ENCODE measurements at regions not wholly inside any gene's neighbourhood (a gene's known extent, or its start where the extent isn't known, plus 50 kb on each side); places are given as distances from the start of the nearest gene placed in this dataset.

DNA sequence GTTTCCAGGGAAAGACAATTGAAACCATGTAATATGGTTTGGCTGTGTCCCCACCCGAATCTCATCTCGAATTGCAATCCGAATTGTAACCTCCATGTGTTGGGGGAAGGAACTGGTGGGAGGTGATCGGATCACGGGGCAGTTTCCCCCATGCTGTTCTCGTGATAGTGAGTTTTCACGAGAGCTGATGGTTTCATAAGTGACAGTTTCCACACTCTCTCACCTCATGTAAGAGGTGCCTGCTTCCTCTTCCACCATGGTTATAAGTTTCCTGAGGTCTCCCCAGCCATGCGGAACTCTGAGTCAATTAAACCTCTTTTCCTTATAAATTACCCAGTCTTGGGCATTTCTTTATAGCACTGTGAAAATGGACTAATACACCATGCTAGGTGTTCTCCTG lies 148.3 kb upstream of the CADM1 start:
- TF ChIP-seq EP300 (IDR thresholded peaks at IDR 0.05; ENCODE audit: borderline replicate concordance in 1 of 2, low read depth in 1 of 2, low read length in 1 of 2) (no peak), POLR2AphosphoS5 (IDR thresholded peaks at IDR 0.05; ENCODE audit: low read depth, low read length) (no peak), GABPA (IDR thresholded peaks at IDR 0.05; ENCODE audit: low read depth) (no peak), RAD21 (IDR thresholded peaks at IDR 0.05; ENCODE audit: low read length) (no peak), SIN3A (IDR thresholded peaks at IDR 0.05; ENCODE audit: borderline replicate concordance, low read depth, low read length) (no peak), YY1 (IDR thresholded peaks at IDR 0.05; ENCODE audit: low read depth) (no peak), RXRA (IDR thresholded peaks at IDR 0.05; ENCODE audit: borderline replicate concordance, low read depth) (no peak)
- TF ChIP-seq, protein P1, sequence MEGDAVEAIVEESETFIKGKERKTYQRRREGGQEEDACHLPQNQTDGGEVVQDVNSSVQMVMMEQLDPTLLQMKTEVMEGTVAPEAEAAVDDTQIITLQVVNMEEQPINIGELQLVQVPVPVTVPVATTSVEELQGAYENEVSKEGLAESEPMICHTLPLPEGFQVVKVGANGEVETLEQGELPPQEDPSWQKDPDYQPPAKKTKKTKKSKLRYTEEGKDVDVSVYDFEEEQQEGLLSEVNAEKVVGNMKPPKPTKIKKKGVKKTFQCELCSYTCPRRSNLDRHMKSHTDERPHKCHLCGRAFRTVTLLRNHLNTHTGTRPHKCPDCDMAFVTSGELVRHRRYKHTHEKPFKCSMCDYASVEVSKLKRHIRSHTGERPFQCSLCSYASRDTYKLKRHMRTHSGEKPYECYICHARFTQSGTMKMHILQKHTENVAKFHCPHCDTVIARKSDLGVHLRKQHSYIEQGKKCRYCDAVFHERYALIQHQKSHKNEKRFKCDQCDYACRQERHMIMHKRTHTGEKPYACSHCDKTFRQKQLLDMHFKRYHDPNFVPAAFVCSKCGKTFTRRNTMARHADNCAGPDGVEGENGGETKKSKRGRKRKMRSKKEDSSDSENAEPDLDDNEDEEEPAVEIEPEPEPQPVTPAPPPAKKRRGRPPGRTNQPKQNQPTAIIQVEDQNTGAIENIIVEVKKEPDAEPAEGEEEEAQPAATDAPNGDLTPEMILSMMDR (IDR thresholded peaks at IDR 0.05): no peak
- TF ChIP-seq, protein P2, sequence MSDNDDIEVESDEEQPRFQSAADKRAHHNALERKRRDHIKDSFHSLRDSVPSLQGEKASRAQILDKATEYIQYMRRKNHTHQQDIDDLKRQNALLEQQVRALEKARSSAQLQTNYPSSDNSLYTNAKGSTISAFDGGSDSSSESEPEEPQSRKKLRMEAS (IDR thresholded peaks at IDR 0.05; ENCODE audit: low read depth): no peak

Measured in SK-N-SH (cell line).